WERI-Rb-1 (cell line): ENCODE measurements at regions not wholly inside any gene's neighbourhood (a gene's known extent, or its start where the extent isn't known, plus 50 kb on each side); places are given as distances from the start of the nearest gene placed in this dataset.
"Not testable (repeated sequence)": the region's sequence is repeated elsewhere in the genome, so short reads cannot be mapped to it uniquely, and the experiment has no call there.

Experiments
- DNase-seq: peaks from one replicate; pipeline ENCODE4 v3.0.0-alpha.2; 2020
- H3K27ac ChIP-seq: fragments of 250-450 bp; sonication (Bioruptor Pico); 2 replicates; pipeline ENCODE4 v1.5.1; 2020; ENCODE audit warnings: mild to moderate bottlenecking, moderate library complexity
- H3K27me3 ChIP-seq: fragments of 250-450 bp; sonication (Bioruptor Pico); 2 replicates; pipeline ENCODE4 v1.5.1; 2021; ENCODE audit warnings: mild to moderate bottlenecking, low read depth, moderate library complexity; ENCODE audit not compliant: insufficient read depth, severe bottlenecking
- H3K36me3 ChIP-seq: fragments of 250-450 bp; sonication (Bioruptor Pico); 2 replicates; pipeline ENCODE4 v1.5.1; 2020; ENCODE audit warnings: mild to moderate bottlenecking, moderate library complexity
- H3K4me3 ChIP-seq: 2 replicates; pipeline ENCODE4 v1.5.1; 2011; ENCODE audit warnings: low read depth, mild to moderate bottlenecking, control low read depth, low read length
- H3K9me3 ChIP-seq: fragments of 250-450 bp; sonication (Bioruptor Pico); 2 replicates; pipeline ENCODE4 v1.5.1; 2021; ENCODE audit warnings: mild to moderate bottlenecking, moderate library complexity; ENCODE audit not compliant: severe bottlenecking
- TF ChIP-seq, protein P1 (sequence below): IDR thresholded peaks from 2 replicates; pipeline ENCODE4 v1.5.1; 2011; ENCODE audit warnings: low read depth, mild to moderate bottlenecking, control low read depth, inconsistent platforms, low read length

DNA sequence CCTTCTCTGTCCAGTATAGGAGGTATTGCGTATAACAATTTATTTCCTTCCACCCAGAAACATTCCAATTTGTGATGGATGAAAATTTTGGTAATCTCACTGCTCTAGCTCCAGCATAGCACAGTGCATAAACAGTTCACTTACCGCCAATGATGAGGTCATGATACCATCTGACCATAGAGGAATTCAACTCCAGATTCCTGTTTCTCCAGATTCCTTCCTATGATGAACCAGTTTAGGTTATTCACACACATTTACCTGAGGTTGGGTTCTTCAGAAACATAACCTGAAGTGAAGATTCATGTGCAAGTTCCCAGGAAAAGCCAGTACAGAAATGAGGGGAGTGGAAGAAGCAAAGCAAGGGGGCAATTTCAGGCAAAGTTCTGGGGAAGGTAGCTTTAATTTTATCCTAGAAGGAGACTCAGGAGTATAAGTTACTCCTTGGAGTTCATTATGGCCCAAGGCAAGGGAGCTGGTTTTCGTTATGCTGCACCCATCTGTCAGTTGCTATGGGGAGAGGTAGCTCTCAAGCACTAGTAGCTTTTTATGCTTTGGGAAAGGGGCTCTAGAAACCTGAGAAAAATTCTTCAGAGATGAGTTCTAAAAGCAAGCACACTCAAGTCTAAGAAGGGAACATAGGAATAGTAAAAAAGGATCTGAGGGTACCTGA lies 121.6 kb downstream of the CASP12 start:
- DNase-seq, result no peak
- Histone ChIP-seq H3K36me3 (no peaks in the 10 kb centered on the region), H3K4me3 (no peak overlapping the region), H3K27me3 (no peaks in the 10 kb centered on the region), H3K9me3 (no peaks in the 10 kb centered on the region), H3K27ac (no peak overlapping the region)
- TF ChIP-seq, protein P1, sequence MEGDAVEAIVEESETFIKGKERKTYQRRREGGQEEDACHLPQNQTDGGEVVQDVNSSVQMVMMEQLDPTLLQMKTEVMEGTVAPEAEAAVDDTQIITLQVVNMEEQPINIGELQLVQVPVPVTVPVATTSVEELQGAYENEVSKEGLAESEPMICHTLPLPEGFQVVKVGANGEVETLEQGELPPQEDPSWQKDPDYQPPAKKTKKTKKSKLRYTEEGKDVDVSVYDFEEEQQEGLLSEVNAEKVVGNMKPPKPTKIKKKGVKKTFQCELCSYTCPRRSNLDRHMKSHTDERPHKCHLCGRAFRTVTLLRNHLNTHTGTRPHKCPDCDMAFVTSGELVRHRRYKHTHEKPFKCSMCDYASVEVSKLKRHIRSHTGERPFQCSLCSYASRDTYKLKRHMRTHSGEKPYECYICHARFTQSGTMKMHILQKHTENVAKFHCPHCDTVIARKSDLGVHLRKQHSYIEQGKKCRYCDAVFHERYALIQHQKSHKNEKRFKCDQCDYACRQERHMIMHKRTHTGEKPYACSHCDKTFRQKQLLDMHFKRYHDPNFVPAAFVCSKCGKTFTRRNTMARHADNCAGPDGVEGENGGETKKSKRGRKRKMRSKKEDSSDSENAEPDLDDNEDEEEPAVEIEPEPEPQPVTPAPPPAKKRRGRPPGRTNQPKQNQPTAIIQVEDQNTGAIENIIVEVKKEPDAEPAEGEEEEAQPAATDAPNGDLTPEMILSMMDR, result no peak

DNA sequence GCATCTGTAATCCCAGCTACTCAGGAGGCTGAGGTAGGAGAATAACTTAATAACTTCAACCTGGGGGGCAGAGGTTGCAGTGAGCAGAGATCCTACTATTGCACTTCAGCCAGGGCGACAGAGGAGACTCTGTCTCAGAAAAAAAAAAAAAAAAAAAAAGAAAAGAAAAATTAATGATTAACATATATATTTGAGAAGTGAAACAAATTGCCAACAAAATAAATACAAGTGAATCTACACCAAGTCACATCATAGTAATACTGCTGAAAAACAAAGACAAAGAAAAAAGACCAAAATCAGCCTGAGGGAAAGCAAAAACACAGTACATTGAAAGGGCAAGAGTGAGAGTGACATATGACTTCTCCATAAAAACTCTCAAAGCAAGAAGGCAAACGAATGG lies 123.7 kb downstream of the CASP12 start:
- Histone ChIP-seq H3K9me3 (no peaks in the 10 kb centered on the region), H3K27me3 (no peaks in the 10 kb centered on the region), H3K27ac (no peak overlapping the region), H3K36me3 (no peaks in the 10 kb centered on the region), H3K4me3 (no peak overlapping the region)
- DNase-seq, result no peak
- TF ChIP-seq, protein P1, result no peak

DNA sequence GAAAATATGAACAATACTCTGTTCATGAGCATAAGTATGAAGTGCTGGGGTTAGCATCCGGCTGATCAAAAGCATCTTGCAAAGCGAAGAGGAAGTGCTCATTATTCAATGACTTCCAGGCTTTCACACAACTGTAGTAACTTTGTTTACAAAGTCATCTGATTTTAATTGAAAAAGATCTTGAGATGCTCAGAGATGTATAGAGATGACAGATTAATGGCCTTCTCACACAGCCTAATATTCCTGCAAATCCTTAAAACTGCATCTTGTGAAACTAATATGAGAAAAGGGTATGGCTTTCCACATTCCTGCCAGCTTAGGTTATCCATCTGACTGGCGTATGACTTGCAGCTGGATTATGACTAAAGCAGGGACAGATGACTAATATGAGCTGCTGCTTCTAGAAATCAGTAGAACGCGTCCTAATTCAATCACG lies 125.4 kb downstream of the CASP12 start:
- Histone ChIP-seq H3K4me3 (no peak overlapping the region), H3K9me3 (no peaks in the 10 kb centered on the region), H3K27me3 (no peaks in the 10 kb centered on the region), H3K27ac (no peak overlapping the region), H3K36me3 (no peaks in the 10 kb centered on the region)
- DNase-seq, result no peak
- TF ChIP-seq, protein P1, result no peak

GRCh38 chr11:104771763-104772162 lies 126.5 kb downstream of the CASP12 start:
- Histone ChIP-seq H3K27me3 (no peaks in the 10 kb centered on the region), H3K27ac (no peak overlapping the region), H3K9me3 (no peaks in the 10 kb centered on the region), H3K4me3 (no peak overlapping the region), H3K36me3 (no peaks in the 10 kb centered on the region)
- no peak for DNase-seq
- TF ChIP-seq, protein P1, result no peak

- not testable (repeated sequence) for H3K4me3 ChIP-seq, DNase-seq, H3K9me3 ChIP-seq, H3K27me3 ChIP-seq, H3K27ac ChIP-seq, H3K36me3 ChIP-seq
Observed at GRCh38 chr11:104771046-104771445, 127.2 kb downstream of the CASP12 start.

- no peak overlapping the region for H3K4me3 ChIP-seq
- H3K9me3 ChIP-seq, result no peaks in the 10 kb centered on the region
- H3K27me3 ChIP-seq, result no peaks in the 10 kb centered on the region
- TF ChIP-seq, protein P1, result no peak
- no peak for DNase-seq
- no peaks in the 10 kb centered on the region for H3K36me3 ChIP-seq
- no peak overlapping the region for H3K27ac ChIP-seq
Observed at GRCh38 chr11:104765401-104766095, 132.7 kb downstream of the CASP12 start.
